CD4-positive, alpha-beta T cell treated with Interleukin-17A for 1 hour (primary cell): ENCODE measurements at regions not wholly inside any gene's neighbourhood (a gene's known extent, or its start where the extent isn't known, plus 50 kb on each side); places are given as distances from the start of the nearest gene placed in this dataset.

ENCODE experiments used
- DNase-seq: peaks from one replicate; pipeline ENCODE4 v3.0.0-alpha.2; 2020

GRCh38 chr4:63790377-63790776 is 618.9 kb downstream of the TECRL start:
- no peak for DNase-seq

- no peak for DNase-seq
Observed at GRCh38 chr4:63788271-63788670, 621.0 kb downstream of the TECRL start.

- no peak for DNase-seq
Observed at GRCh38 chr4:63787326-63787725, 621.9 kb downstream of the TECRL start.

GRCh38 chr4:63786171-63786570 is 623.1 kb downstream of the TECRL start:
- DNase-seq = no peak

GRCh38 chr4:63784822-63785221 is 624.4 kb downstream of the TECRL start:
- DNase-seq = no peak

- DNase-seq = no peak
Observed at GRCh38 chr4:63777601-63778000, 631.6 kb downstream of the TECRL start.

- DNase-seq = no peak
Observed at GRCh38 chr4:63764400-63764799, 644.9 kb downstream of the TECRL start.

GRCh38 chr4:63757929-63758328 is 651.3 kb downstream of the TECRL start:
- DNase-seq = no peak

GRCh38 chr4:63742882-63743281 is 666.4 kb downstream of the TECRL start:
- DNase-seq = no peak

GRCh38 chr4:63729519-63729918 is 679.7 kb downstream of the TECRL start:
- no peak for DNase-seq

GRCh38 chr4:63728480-63729177 is 680.6 kb downstream of the TECRL start:
- DNase-seq = no peak

- DNase-seq = no peak
Observed at GRCh38 chr4:63717384-63717783, 691.9 kb downstream of the TECRL start.

- no peak for DNase-seq
Observed at GRCh38 chr4:63708661-63709060, 700.6 kb downstream of the TECRL start.

GRCh38 chr4:63700569-63700968 is 708.7 kb downstream of the TECRL start:
- no peak for DNase-seq

- DNase-seq = no peak
Observed at GRCh38 chr4:63693321-63693720, 715.9 kb downstream of the TECRL start.

GRCh38 chr4:63678358-63678931 is 730.8 kb downstream of the TECRL start:
- no peak for DNase-seq

- no peak for DNase-seq
Observed at GRCh38 chr4:63670735-63671134, 738.5 kb downstream of the TECRL start.

GRCh38 chr4:63663870-63664269 is 745.4 kb downstream of the TECRL start:
- DNase-seq = no peak

- no peak for DNase-seq
Observed at GRCh38 chr4:63644396-63644795, 764.9 kb downstream of the TECRL start.

- DNase-seq = no peak
Observed at GRCh38 chr4:63637270-63637669, 772.0 kb downstream of the TECRL start.

- DNase-seq = no peak
Observed at GRCh38 chr4:63632858-63633257, 776.4 kb downstream of the TECRL start.

GRCh38 chr4:63620271-63620670 is 789.0 kb downstream of the TECRL start:
- no peak for DNase-seq

- DNase-seq = no peak
Observed at GRCh38 chr4:63619771-63620170, 789.5 kb downstream of the TECRL start.

- DNase-seq = no peak
Observed at GRCh38 chr4:63618883-63619718, 790.1 kb downstream of the TECRL start.
